ENCODE measurements at regions not wholly inside any gene's neighbourhood (a gene's known extent, or its start where the extent isn't known, plus 50 kb on each side); places are given as distances from the start of the nearest gene placed in this dataset.
"Not testable (repeated sequence)": the region's sequence is repeated elsewhere in the genome, so short reads cannot be mapped to it uniquely, and the experiment has no call there.

- H3K4me3 Mint-ChIP-seq (ENCODE audit: unreplicated experiment) = no peak overlapping the region
- DNase-seq (ENCODE audit: extremely low spot score, unreplicated experiment) = no peak
- TF ChIP-seq CTCF (IDR thresholded peaks at IDR 0.05) = no peak
- H3K27me3 Mint-ChIP-seq (ENCODE audit: unreplicated experiment) = peaks cover 26% of the 10 kb centered on the region
- H3K36me3 Mint-ChIP-seq (ENCODE audit: unreplicated experiment) = no peaks in the 10 kb centered on the region
- no peak overlapping the region for H3K27ac Mint-ChIP-seq (ENCODE audit: unreplicated experiment)
- peaks cover 19% of the 10 kb centered on the region for H3K9me3 Mint-ChIP-seq (ENCODE audit: unreplicated experiment)
- H3K4me1 Mint-ChIP-seq (ENCODE audit: unreplicated experiment) = no peaks in the 10 kb centered on the region
Observed at GRCh38 chr2:71962350-71962749, 185.3 kb downstream of the CYP26B1 start.

- Mint-ChIP-seq H3K27me3 (ENCODE audit: unreplicated experiment) (peaks cover 23% of the 10 kb centered on the region), H3K4me1 (ENCODE audit: unreplicated experiment) (no peaks in the 10 kb centered on the region), H3K4me3 (ENCODE audit: unreplicated experiment) (no peak overlapping the region), H3K27ac (ENCODE audit: unreplicated experiment) (no peak overlapping the region), H3K9me3 (ENCODE audit: unreplicated experiment) (peaks cover 28% of the 10 kb centered on the region), H3K36me3 (ENCODE audit: unreplicated experiment) (no peaks in the 10 kb centered on the region)
- DNase-seq (ENCODE audit: extremely low spot score, unreplicated experiment) = no peak
- no peak for TF ChIP-seq CTCF (IDR thresholded peaks at IDR 0.05)
Observed at GRCh38 chr2:71961289-71962027, 186.2 kb downstream of the CYP26B1 start.

GRCh38 chr2:71959494-71959893 lies 188.2 kb downstream of the CYP26B1 start:
- Mint-ChIP-seq H3K4me3 (ENCODE audit: unreplicated experiment) (no peak overlapping the region), H3K4me1 (ENCODE audit: unreplicated experiment) (no peaks in the 10 kb centered on the region), H3K27ac (ENCODE audit: unreplicated experiment) (no peak overlapping the region), H3K36me3 (ENCODE audit: unreplicated experiment) (no peaks in the 10 kb centered on the region), H3K27me3 (ENCODE audit: unreplicated experiment) (peaks cover 27% of the 10 kb centered on the region), H3K9me3 (ENCODE audit: unreplicated experiment) (peaks cover 33% of the 10 kb centered on the region)
- no peak for DNase-seq (ENCODE audit: extremely low spot score, unreplicated experiment)
- no peak for TF ChIP-seq CTCF (IDR thresholded peaks at IDR 0.05)

GRCh38 chr2:71958426-71958825 lies 189.2 kb downstream of the CYP26B1 start:
- DNase-seq (ENCODE audit: extremely low spot score, unreplicated experiment); H3K36me3 Mint-ChIP-seq (ENCODE audit: unreplicated experiment); H3K4me3 Mint-ChIP-seq (ENCODE audit: unreplicated experiment); H3K4me1 Mint-ChIP-seq (ENCODE audit: unreplicated experiment); H3K27ac Mint-ChIP-seq (ENCODE audit: unreplicated experiment): not testable (repeated sequence)
- Mint-ChIP-seq H3K27me3 (ENCODE audit: unreplicated experiment) (peaks cover 34% of the 10 kb centered on the region), H3K9me3 (ENCODE audit: unreplicated experiment) (peaks cover 33% of the 10 kb centered on the region)

- Mint-ChIP-seq H3K4me3 (ENCODE audit: unreplicated experiment) (no peak overlapping the region), H3K36me3 (ENCODE audit: unreplicated experiment) (peaks cover 9% of the 10 kb centered on the region), H3K27ac (ENCODE audit: unreplicated experiment) (no peak overlapping the region), H3K27me3 (ENCODE audit: unreplicated experiment) (peaks cover 20% of the 10 kb centered on the region), H3K4me1 (ENCODE audit: unreplicated experiment) (peaks cover 11% of the 10 kb centered on the region), H3K9me3 (ENCODE audit: unreplicated experiment) (peaks cover 16% of the 10 kb centered on the region)
- DNase-seq (ENCODE audit: extremely low spot score, unreplicated experiment) = no peak
- no peak for TF ChIP-seq CTCF (IDR thresholded peaks at IDR 0.05)
Observed at GRCh38 chr2:71952572-71953188, 195.0 kb downstream of the CYP26B1 start.

Measured in osteocyte (in vitro differentiated cells).